HEK293T (cell line): ENCODE measurements at regions not wholly inside any gene's neighbourhood (a gene's known extent, or its start where the extent isn't known, plus 50 kb on each side); places are given as distances from the start of the nearest gene placed in this dataset.

Experiments used
- CTBP1 ChIP-seq: fragments of 450-650 bp; IDR thresholded peaks from 2 replicates; pipeline ENCODE4 v1.6.1; 2016; ENCODE audit warnings: borderline replicate concordance
- ELF4 ChIP-seq: fragments of 450-650 bp; IDR thresholded peaks from 2 replicates; pipeline ENCODE4 v1.6.1; 2017; ENCODE audit warnings: antibody characterized with exemption
- FOXA1 ChIP-seq: fragments of 450-650 bp; IDR thresholded peaks from 2 replicates; pipeline ENCODE4 v1.6.1; 2016; ENCODE audit warnings: mild to moderate bottlenecking
- FOXK2 ChIP-seq: fragments of 450-650 bp; IDR thresholded peaks from 2 replicates; pipeline ENCODE4 v1.6.1; 2016; ENCODE audit warnings: mild to moderate bottlenecking
- HDGF ChIP-seq: fragments of 450-650 bp; IDR thresholded peaks from 2 replicates; pipeline ENCODE4 v1.6.1; 2017; ENCODE audit warnings: antibody characterized with exemption, borderline replicate concordance
- L3MBTL2 ChIP-seq: fragments of 450-650 bp; conservative IDR thresholded peaks from 2 replicates; pipeline ENCODE4 v1.6.1; 2016; ENCODE audit warnings: mild to moderate bottlenecking
- LEF1 ChIP-seq: fragments of 450-650 bp; IDR thresholded peaks from 2 replicates; pipeline ENCODE4 v1.6.1; 2017; ENCODE audit warnings: mild to moderate bottlenecking, borderline replicate concordance
- SP1 ChIP-seq: fragments of 450-650 bp; IDR thresholded peaks from 2 replicates; pipeline ENCODE4 v1.6.1; 2017
- SUZ12 ChIP-seq: fragments of 450-650 bp; IDR thresholded peaks from 2 replicates; pipeline ENCODE4 v1.6.1; 2016; ENCODE audit warnings: mild to moderate bottlenecking

DNA sequence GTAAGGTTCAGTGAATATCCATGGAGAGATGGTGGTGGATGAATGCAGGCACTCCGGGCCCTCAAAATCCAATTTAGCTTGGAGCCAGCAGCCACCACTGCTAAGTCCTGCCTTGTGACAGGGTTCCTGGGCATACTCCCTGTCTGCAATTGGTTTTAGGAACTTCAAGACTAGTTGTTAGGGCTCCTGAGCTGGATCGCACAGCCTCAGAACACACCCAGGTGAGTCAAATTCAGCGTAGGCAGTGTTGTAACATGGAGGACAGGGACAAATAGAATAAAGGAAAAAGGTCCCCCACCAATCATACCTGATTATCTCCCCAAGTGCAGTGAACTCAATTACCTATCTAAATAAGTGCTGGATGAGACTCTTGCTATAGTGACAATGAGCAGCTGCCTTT is 74.6 kb downstream of the PERP start:
- no peak for TF ChIP-seq FOXA1
- TF ChIP-seq SP1, result no peak
- no peak for TF ChIP-seq HDGF
- TF ChIP-seq SUZ12, result no peak
- no peak for TF ChIP-seq CTBP1
- no peak for TF ChIP-seq LEF1
- no peak for TF ChIP-seq L3MBTL2
- TF ChIP-seq ELF4, result no peak
- TF ChIP-seq FOXK2, result no peak
